K562 (cell line): ENCODE measurements at regions not wholly inside any gene's neighbourhood (a gene's known extent, or its start where the extent isn't known, plus 50 kb on each side); places are given as distances from the start of the nearest gene placed in this dataset.

ENCODE experiments used
- ATAC-seq: fragments of 200-7000 bp; cut with Tn5 transposase; 3 replicates; pipeline ENCODE4 v1.9.1; 2020; ENCODE audit warnings: moderate library complexity
- BruUV-seq: library from RNA; stranded (reverse); fragments of 400-500 nt; replicated peaks from 2 replicates; lab custom pipeline; 2021; lab: Mats Ljungman, UMichigan
- CTCF ChIA-PET: fragments of 300-600 bp; formaldehyde crosslinking; extraction: SDS; loops from one replicate; lab custom pipeline; 2021; ENCODE audit warnings: low intra/inter-chr PET ratio; lab: Yijun Ruan, JAX
- POLR2A ChIA-PET: fragments of 300-600, 350-650 bp; sonication (Branson Sonifier 250); formaldehyde crosslinking; extraction: SDS; loops from one replicate; lab custom pipeline; 2021; ENCODE audit warnings: antibody characterized with exemption, inconsistent platforms; lab: Yijun Ruan, JAX
- DNase-seq, 4 experiments: peaks; one replicate each; pipeline versions ENCODE4 v3.0.0 to v3.0.0-alpha.2; 2011 to 2018; ENCODE audit warnings: low spot score in 3 of 4, mixed read lengths in 3 of 4; ENCODE audit errors: extremely low read depth in 1 of 4
- FAIRE-seq: peaks from 2 replicates; lab custom pipeline; 2011; peaks lifted over from hg19 to GRCh38; lab: Jason Lieb, UNC
- H2AFZ ChIP-seq: 2 replicates; pipeline ENCODE4 v1.6.0; 2011; ENCODE audit warnings: low read depth, low read length, control low read depth, inconsistent platforms
- H3K27ac ChIP-seq: fragments of 200-600 bp; 3 replicates; pipeline ENCODE4 v1.8.0; 2011; ENCODE audit warnings: low read depth, mild to moderate bottlenecking, control low read depth, inconsistent platforms, low read length, moderate library complexity, mixed read lengths; ENCODE audit errors: extremely low read depth
- H3K27me3 ChIP-seq, 2 experiments: fragments of 300-600 bp in 1 of 2; 2 replicates in 1 of 2; 3 replicates in 1 of 2; pipeline versions ENCODE4 v1.6.0 to v1.8.0; 2011; ENCODE audit warnings: inconsistent platforms in 2 of 2, low read length in 2 of 2, mild to moderate bottlenecking in 1 of 2, mixed read lengths in 1 of 2, moderate library complexity in 1 of 2; ENCODE audit not compliant: control insufficient read depth in 2 of 2, insufficient read depth in 2 of 2
- H3K36me3 ChIP-seq: fragments of 300-600 bp; 3 replicates; pipeline ENCODE4 v1.8.0; 2011; ENCODE audit warnings: mild to moderate bottlenecking, low read length, inconsistent platforms; ENCODE audit not compliant: control insufficient read depth, insufficient read depth
- H3K4me1 ChIP-seq, 2 experiments: fragments of 200-600 bp in 1 of 2; replicated peaks in 1 of 2; 2 replicates in 1 of 2; 3 replicates in 1 of 2; pipeline versions ENCODE4 v1.5.1 to v1.8.0; 2011; ENCODE audit warnings: inconsistent platforms in 2 of 2, low read length in 2 of 2, mild to moderate bottlenecking in 1 of 2, mixed read lengths in 1 of 2, moderate library complexity in 1 of 2; ENCODE audit not compliant: control insufficient read depth in 2 of 2, insufficient read depth in 2 of 2
- H3K4me2 ChIP-seq: 2 replicates; pipeline ENCODE4 v1.6.1; 2011; ENCODE audit warnings: low read length, control low read depth, inconsistent platforms, mixed read lengths; ENCODE audit not compliant: insufficient read depth
- H3K4me3 ChIP-seq: fragments of 200-600 bp; sonication (generic), shearing (Covaris generic); 2 replicates; pipeline ENCODE4 v1.5.1; 2016; ENCODE audit warnings: control low read depth, inconsistent platforms
- H3K79me2 ChIP-seq: fragments of 200-600 bp; 3 replicates; pipeline ENCODE4 v1.8.0; 2011; ENCODE audit warnings: low read length, inconsistent platforms; ENCODE audit not compliant: control insufficient read depth, insufficient read depth
- H3K9ac ChIP-seq, 2 experiments: 2 replicates each; pipeline versions ENCODE4 v1.6.0 to v1.6.1; 2011; ENCODE audit warnings: low read depth in 2 of 2, low read length in 2 of 2, control low read depth in 1 of 2, inconsistent platforms in 1 of 2, mild to moderate bottlenecking in 1 of 2, mixed read lengths in 1 of 2; ENCODE audit not compliant: insufficient read depth in 1 of 2
- H3K9me1 ChIP-seq: one replicate; pipeline ENCODE4 v1.6.0; 2011; ENCODE audit warnings: inconsistent platforms, mild to moderate bottlenecking, low read length, moderate library complexity; ENCODE audit not compliant: control insufficient read depth, insufficient read depth
- H3K9me3 ChIP-seq: replicated peaks from 2 replicates; pipeline ENCODE4 v1.5.1; 2011; ENCODE audit warnings: low read depth, low read length, inconsistent platforms; ENCODE audit not compliant: control insufficient read depth, insufficient read depth
- H4K20me1 ChIP-seq: replicated peaks from 2 replicates; pipeline ENCODE4 v1.6.1; 2011; ENCODE audit warnings: low read length, inconsistent platforms, mixed read lengths; ENCODE audit not compliant: control insufficient read depth, insufficient read depth
- BRF1 ChIP-seq: IDR thresholded peaks from 3 replicates; pipeline ENCODE4 v1.6.1; 2011; ENCODE audit warnings: borderline replicate concordance, mild to moderate bottlenecking; ENCODE audit not compliant: insufficient read length; ENCODE audit errors: extremely low read depth
- CBFA2T2 ChIP-seq: fragments of 450-650 bp; conservative IDR thresholded peaks from 2 replicates; pipeline ENCODE4 v1.6.1; 2017; ENCODE audit warnings: mild to moderate bottlenecking
- CBFA2T3 ChIP-seq: fragments of 450-650 bp; IDR thresholded peaks from 2 replicates; pipeline ENCODE4 v1.6.1; 2017
- CEBPG ChIP-seq, 3 experiments: fragments of 200-800 bp in 1 of 3; sonication (Bioruptor generic) in 1 of 3; sonication (generic) in 1 of 3; formaldehyde crosslinking in 1 of 3; IDR thresholded peaks in 2 of 3; conservative IDR thresholded peaks in 1 of 3; 2 replicates each; pipeline versions ENCODE4 v1.6.1 to v1.8.0; 2016 to 2022; ENCODE audit warnings: missing compliant biosample characterization in 2 of 3, missing genetic modification characterization in 2 of 3, mild to moderate bottlenecking in 1 of 3, missing genetic modification reagents in 1 of 3
- CTBP1 ChIP-seq: fragments of 450-650 bp; IDR thresholded peaks from 2 replicates; pipeline ENCODE4 v1.6.1; 2016; ENCODE audit warnings: borderline replicate concordance
- DPF2 ChIP-seq: fragments of 450-650 bp; IDR thresholded peaks from 2 replicates; pipeline ENCODE4 v1.6.1; 2016
- HDAC2 ChIP-seq: fragments of 450-650 bp; IDR thresholded peaks from 2 replicates; pipeline ENCODE4 v1.6.1; 2016; ENCODE audit warnings: mild to moderate bottlenecking
- KAT8 ChIP-seq: fragments of 450-650 bp; IDR thresholded peaks from 2 replicates; pipeline ENCODE4 v1.6.1; 2016; ENCODE audit warnings: low read depth, mild to moderate bottlenecking
- KHSRP ChIP-seq: fragments of 450-650 bp; IDR thresholded peaks from 2 replicates; pipeline ENCODE4 v1.6.1; 2017
- MYC ChIP-seq, 2 experiments: fragments of 250-450 bp in 1 of 2; sonication (Bioruptor Pico) in 1 of 2; IDR thresholded peaks; 2 replicates each; pipeline versions ENCODE4 v1.5.1 to v1.6.1; 2012 to 2021; ENCODE audit warnings: low read depth in 2 of 2, borderline replicate concordance in 1 of 2, improper control_type of control experiment in 1 of 2, low read length in 1 of 2, mild to moderate bottlenecking in 1 of 2, moderate library complexity in 1 of 2
- NCOR1 ChIP-seq: fragments of 450-650 bp; IDR thresholded peaks from 2 replicates; pipeline ENCODE4 v1.6.1; 2016; ENCODE audit warnings: mild to moderate bottlenecking, moderate library complexity
- PHF20 ChIP-seq: fragments of 450-650 bp; IDR thresholded peaks from 2 replicates; pipeline ENCODE4 v1.6.1; 2018; ENCODE audit not compliant: partially characterized antibody
- PML ChIP-seq: IDR thresholded peaks from 2 replicates; pipeline ENCODE4 v1.6.1; 2012; ENCODE audit warnings: low read length, inconsistent platforms
- RFX5 ChIP-seq: IDR thresholded peaks from 2 replicates; pipeline ENCODE4 v1.6.1; 2011; ENCODE audit warnings: low read depth, mild to moderate bottlenecking, improper control_type of control experiment, low read length
- SMARCE1 ChIP-seq: fragments of 450-650 bp; IDR thresholded peaks from 2 replicates; pipeline ENCODE4 v1.7.1; 2016; ENCODE audit warnings: mild to moderate bottlenecking
- SOX6 ChIP-seq: fragments of 450-650 bp; IDR thresholded peaks from 2 replicates; pipeline ENCODE4 v1.6.1; 2014; ENCODE audit warnings: mild to moderate bottlenecking
- SP1 ChIP-seq: sonication (generic); formaldehyde crosslinking; IDR thresholded peaks from 2 replicates; pipeline ENCODE4 v1.8.1; 2022; ENCODE audit warnings: mild to moderate bottlenecking, missing genetic modification reagents
- ZBTB9 ChIP-seq: fragments of 450-650 bp; formaldehyde crosslinking; IDR thresholded peaks from 2 replicates; pipeline ENCODE4 v1.4.0; 2020; ENCODE audit warnings: mild to moderate bottlenecking, moderate library complexity
- ZFP36 ChIP-seq: fragments of 150-350 bp; IDR thresholded peaks from 2 replicates; pipeline ENCODE4 v1.6.1; 2018; ENCODE audit warnings: low read length, low read depth; ENCODE audit not compliant: partially characterized antibody
- ZNF445 ChIP-seq: fragments of 250-450 bp; sonication (Bioruptor Pico); IDR thresholded peaks from 2 replicates; pipeline ENCODE4 v1.4.0; 2020; ENCODE audit warnings: low read depth, mild to moderate bottlenecking, moderate library complexity
- ZNF780A ChIP-seq: fragments of 250-450 bp; sonication (Bioruptor Pico); IDR thresholded peaks from 2 replicates; pipeline ENCODE4 v1.5.0; 2021; ENCODE audit warnings: mild to moderate bottlenecking
- ZNF785 ChIP-seq: fragments of 250-450 bp; sonication (Bioruptor Pico); IDR thresholded peaks from 2 replicates; pipeline ENCODE4 v1.4.0; 2020; ENCODE audit warnings: mild to moderate bottlenecking
- WGBS: fragments of 100-300 bp; shearing (Covaris generic); methylation state at CpG from one replicate; pipeline ENCODE4 v1.1.6; 2016; ENCODE audit warnings: low coverage, mixed read lengths; ENCODE audit not compliant: insufficient coverage; ENCODE audit errors: missing lambda C conversion rate; 5-methylcytosine and 5-hydroxymethylcytosine counted together
- in situ Hi-C: fragments of 300-500 bp; cut with MboI; formaldehyde crosslinking; loops from 4 replicates; pipeline ENCODE4 v1.15.0; 2018; ENCODE audit warnings: inconsistent platforms, mixed read lengths
- intact Hi-C: fragments of 100-400 bp; cut with micrococcal nuclease; formaldehyde crosslinking; loops from 2 replicates; pipeline ENCODE4 v1.14.2; 2022
- TF ChIP-seq, protein P1 (sequence below), 2 experiments: fragments of 450-650 bp; IDR thresholded peaks; 2 replicates each; pipeline ENCODE4 v1.6.1; 2016

- in situ Hi-C loops: no loop called here
- WGBS: 7% methylated on average over 4 of the region's 4 CpGs
- H2AFZ ChIP-seq: peak overlapping the region; percentile 23; the same call in 1 of the 2 replicates
- H3K9me1 ChIP-seq: no peaks in the 10 kb centered on the region
- FAIRE-seq (no peak), DNase-seq (no peak), ATAC-seq (peak; percentile 64)
- intact Hi-C loops: loop anchor here (2.0 kb wide), 1 partner anchor 14 kb away; no protein-coding TSS in a partner anchor
- no TSS peak for BruUV-seq
- CTCF ChIA-PET: no interaction called here
- POLR2A ChIA-PET: no interaction called here
- H3K4me3 ChIP-seq: no peak overlapping the region
- H3K79me2 ChIP-seq: no peaks in the 10 kb centered on the region
- no peak overlapping the region for H3K9ac ChIP-seq
- no peak overlapping the region for H3K4me2 ChIP-seq
- peaks cover 0 to 48% of the 10 kb centered on the region in 2 experiments; a peak in 3 of 5 replicates for H3K4me1 ChIP-seq
- no peaks in the 10 kb centered on the region for H3K27me3 ChIP-seq
- H3K27ac ChIP-seq: no peak overlapping the region
- H3K36me3 ChIP-seq: no peaks in the 10 kb centered on the region
- no peaks in the 10 kb centered on the region for H3K9me3 ChIP-seq
- no peaks in the 10 kb centered on the region for H4K20me1 ChIP-seq
- TF ChIP-seq, protein P1, sequence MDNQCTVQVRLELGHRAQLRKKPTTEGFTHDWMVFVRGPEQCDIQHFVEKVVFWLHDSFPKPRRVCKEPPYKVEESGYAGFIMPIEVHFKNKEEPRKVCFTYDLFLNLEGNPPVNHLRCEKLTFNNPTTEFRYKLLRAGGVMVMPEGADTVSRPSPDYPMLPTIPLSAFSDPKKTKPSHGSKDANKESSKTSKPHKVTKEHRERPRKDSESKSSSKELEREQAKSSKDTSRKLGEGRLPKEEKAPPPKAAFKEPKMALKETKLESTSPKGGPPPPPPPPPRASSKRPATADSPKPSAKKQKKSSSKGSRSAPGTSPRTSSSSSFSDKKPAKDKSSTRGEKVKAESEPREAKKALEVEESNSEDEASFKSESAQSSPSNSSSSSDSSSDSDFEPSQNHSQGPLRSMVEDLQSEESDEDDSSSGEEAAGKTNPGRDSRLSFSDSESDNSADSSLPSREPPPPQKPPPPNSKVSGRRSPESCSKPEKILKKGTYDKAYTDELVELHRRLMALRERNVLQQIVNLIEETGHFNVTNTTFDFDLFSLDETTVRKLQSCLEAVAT (IDR thresholded peaks at IDR 0.05): no peak
- 0 out of 2 replicates have a peak, but pooled peaks have one; percentile 28 for TF ChIP-seq CBFA2T2
- TF ChIP-seq SP1 (CRISPR knock-in tag): no peak
- TF ChIP-seq RFX5: no peak
- no peak for TF ChIP-seq HDAC2
- TF ChIP-seq BRF1: no peak
- no peak for TF ChIP-seq SOX6
- TF ChIP-seq ZBTB9 (CRISPR knock-in tag): no peak
- TF ChIP-seq CTBP1: peak; percentile 24; the same call in 1 of the 2 replicates
- TF ChIP-seq KHSRP: no peak
- 0 out of 2 replicates have a peak, but pooled peaks have one; percentile 12 for TF ChIP-seq SMARCE1
- TF ChIP-seq NCOR1: 0 out of 2 replicates have a peak, but pooled peaks have one; percentile 10
- TF ChIP-seq ZNF785 (CRISPR knock-in tag): no peak
- no peak for TF ChIP-seq PHF20
- no peak for TF ChIP-seq KAT8
- no peak for TF ChIP-seq PML
- no peak for TF ChIP-seq ZNF445 (CRISPR knock-in tag)
- 0 out of 2 replicates have a peak, but pooled peaks have one; percentile 23 for TF ChIP-seq MYC (IDR thresholded peaks at IDR 0.05; ENCODE audit: low read depth, low read length)
- no peak for TF ChIP-seq MYC (CRISPR knock-in tag; IDR thresholded peaks at IDR 0.05; ENCODE audit: borderline replicate concordance, low read depth)
- TF ChIP-seq ZFP36: no peak
- peak; percentile 69; the same call in 1 of the 2 replicates for TF ChIP-seq CEBPG (CRISPR knock-in tag; IDR thresholded peaks at IDR 0.05)
- peak; percentile 58 to 80 for TF ChIP-seq CEBPG (tag; conservative IDR thresholded peaks at IDR 0.05 in 1 of 2, IDR thresholded peaks at IDR 0.05 in 1 of 2)
- peak; percentile 59 for TF ChIP-seq CBFA2T3
- no peak for TF ChIP-seq DPF2
- no peak for TF ChIP-seq ZNF780A (CRISPR knock-in tag)
Measured at GRCh38 chr10:64523065-64523759, 1002.0 kb downstream of the REEP3 start.
